Stimulated activated naive CD8-positive, alpha-beta T cell treated with anti-CD3 and anti-CD28 coated beads, Interleukin-15, amount 100 ng/mL, for 72 hours (primary cell): ENCODE measurements at regions not wholly inside any gene's neighbourhood (a gene's known extent, or its start where the extent isn't known, plus 50 kb on each side); places are given as distances from the start of the nearest gene placed in this dataset.

Experiments used
- ATAC-seq: fragments of 150-1000 bp; cut with Tn5 transposase; 2 replicates; pipeline ENCODE4 v1.10.0; 2021; ENCODE audit warnings: mild to moderate bottlenecking, moderate library complexity
- DNase-seq, 2 donors: peaks; one replicate each; pipeline ENCODE4 v3.0.0; 2021 to 2022
- H3K27ac Mint-ChIP-seq, 2 donors: one replicate each; pipeline ENCODE4 v1.8.0; 2022; ENCODE audit warnings: mild to moderate bottlenecking in 2 of 2, mixed read lengths in 2 of 2, moderate library complexity in 2 of 2
- H3K27me3 Mint-ChIP-seq: one replicate; pipeline ENCODE4 v1.8.0; 2022; ENCODE audit warnings: mixed read lengths
- H3K4me1 Mint-ChIP-seq: one replicate; pipeline ENCODE4 v1.8.0; 2022; ENCODE audit warnings: mild to moderate bottlenecking, mixed read lengths
- H3K4me3 Mint-ChIP-seq, 2 donors: one replicate each; pipeline ENCODE4 v1.8.0; 2022; ENCODE audit warnings: mild to moderate bottlenecking in 2 of 2, mixed read lengths in 2 of 2, moderate library complexity in 1 of 2
- H3K9me3 Mint-ChIP-seq, 2 donors: one replicate each; pipeline ENCODE4 v1.8.0; 2022; ENCODE audit warnings: mixed read lengths in 2 of 2

GRCh38 chr5:18119156-18119785 lies 485.0 kb downstream of the TAF11L14 start:
- DNase-seq (no peak), ATAC-seq (no peak)
- Mint-ChIP-seq H3K27me3 (no peaks in the 10 kb centered on the region), H3K4me3 (no peak overlapping the region), H3K9me3 (peaks cover 28 to 58% of the 10 kb centered on the region in 2 donors), H3K4me1 (no peaks in the 10 kb centered on the region), H3K27ac (no peak overlapping the region)

- Mint-ChIP-seq H3K27me3 (no peaks in the 10 kb centered on the region), H3K27ac (no peak overlapping the region), H3K4me1 (no peaks in the 10 kb centered on the region), H3K4me3 (no peak overlapping the region), H3K9me3 (peaks cover 5 to 7% of the 10 kb centered on the region in 2 donors)
- DNase-seq (no peak), ATAC-seq (no peak)
These were observed 507.0 kb downstream of the TAF11L14 start for GRCh38 chr5:18141222-18141621.

- no peaks in the 10 kb centered on the region for H3K4me1 Mint-ChIP-seq
- DNase-seq (no peak), ATAC-seq (no peak)
- peaks cover 5 to 9% of the 10 kb centered on the region in 2 donors for H3K9me3 Mint-ChIP-seq
- no peak overlapping the region for H3K27ac Mint-ChIP-seq
- H3K27me3 Mint-ChIP-seq = no peaks in the 10 kb centered on the region
- H3K4me3 Mint-ChIP-seq = no peak overlapping the region
These were observed 508.6 kb downstream of the TAF11L14 start for GRCh38 chr5:18142831-18143230.

GRCh38 chr5:18152671-18153070 lies 518.4 kb downstream of the TAF11L14 start:
- Mint-ChIP-seq H3K9me3 (peaks cover 4 to 5% of the 10 kb centered on the region in 2 donors), H3K4me1 (no peaks in the 10 kb centered on the region), H3K27me3 (no peaks in the 10 kb centered on the region), H3K27ac (no peak overlapping the region), H3K4me3 (no peak overlapping the region)
- DNase-seq = no peak
- no peak for ATAC-seq

- H3K27me3 Mint-ChIP-seq = no peaks in the 10 kb centered on the region
- ATAC-seq (no peak), DNase-seq (no peak)
- no peak overlapping the region for H3K4me3 Mint-ChIP-seq
- peaks cover 10 to 15% of the 10 kb centered on the region in 2 donors for H3K9me3 Mint-ChIP-seq
- H3K27ac Mint-ChIP-seq = no peak overlapping the region
- H3K4me1 Mint-ChIP-seq = no peaks in the 10 kb centered on the region
These were observed 523.9 kb downstream of the TAF11L14 start for GRCh38 chr5:18158166-18158565.

- H3K4me1 Mint-ChIP-seq = no peaks in the 10 kb centered on the region
- DNase-seq (no peak), ATAC-seq (no peak)
These were observed 525.1 kb downstream of the TAF11L14 start for GRCh38 chr5:18159331-18159730.

GRCh38 chr5:18171684-18172083 lies 537.4 kb downstream of the TAF11L14 start:
- no peak overlapping the region for H3K4me3 Mint-ChIP-seq

More at GRCh38 chr5:18159331-18159730, 525.1 kb downstream of the TAF11L14 start:
- no peak overlapping the region for H3K4me3 Mint-ChIP-seq
- peaks cover 10 to 20% of the 10 kb centered on the region in 2 donors for H3K9me3 Mint-ChIP-seq
- no peak overlapping the region for H3K27ac Mint-ChIP-seq
- no peaks in the 10 kb centered on the region for H3K27me3 Mint-ChIP-seq

GRCh38 chr5:18179579-18179978 lies 545.3 kb downstream of the TAF11L14 start:
- no peak for DNase-seq
- H3K27me3 Mint-ChIP-seq = no peaks in the 10 kb centered on the region
- H3K4me1 Mint-ChIP-seq = no peaks in the 10 kb centered on the region
- no peak overlapping the region for H3K27ac Mint-ChIP-seq
- no peak for ATAC-seq
- no peak overlapping the region for H3K4me3 Mint-ChIP-seq
- peaks cover 10 to 12% of the 10 kb centered on the region in 2 donors for H3K9me3 Mint-ChIP-seq

More at GRCh38 chr5:18171684-18172083, 537.4 kb downstream of the TAF11L14 start:
- H3K4me1 Mint-ChIP-seq = no peaks in the 10 kb centered on the region
- peaks cover 15 to 23% of the 10 kb centered on the region in 2 donors for H3K9me3 Mint-ChIP-seq
- H3K27ac Mint-ChIP-seq = no peak overlapping the region
- DNase-seq = no peak
- no peak for ATAC-seq
- no peaks in the 10 kb centered on the region for H3K27me3 Mint-ChIP-seq

GRCh38 chr5:18181575-18181974 lies 547.3 kb downstream of the TAF11L14 start:
- DNase-seq = no peak
- Mint-ChIP-seq H3K9me3 (peaks cover 10 to 15% of the 10 kb centered on the region in 2 donors), H3K27ac (no peak overlapping the region), H3K4me3 (no peak overlapping the region), H3K4me1 (no peaks in the 10 kb centered on the region), H3K27me3 (no peaks in the 10 kb centered on the region)
- ATAC-seq = no peak

- H3K27me3 Mint-ChIP-seq = no peaks in the 10 kb centered on the region
- peaks cover 12 to 13% of the 10 kb centered on the region in 2 donors for H3K9me3 Mint-ChIP-seq
- ATAC-seq = no peak
These were observed 561.6 kb downstream of the TAF11L14 start for GRCh38 chr5:18195910-18196309.

GRCh38 chr5:18197734-18198133 lies 563.5 kb downstream of the TAF11L14 start:
- no peaks in the 10 kb centered on the region for H3K27me3 Mint-ChIP-seq
- ATAC-seq = no peak
- peaks cover 13 to 18% of the 10 kb centered on the region in 2 donors for H3K9me3 Mint-ChIP-seq
- no peak overlapping the region for H3K4me3 Mint-ChIP-seq
- no peak for DNase-seq
- no peak overlapping the region for H3K27ac Mint-ChIP-seq
- H3K4me1 Mint-ChIP-seq = no peaks in the 10 kb centered on the region

More at GRCh38 chr5:18195910-18196309, 561.6 kb downstream of the TAF11L14 start:
- Mint-ChIP-seq H3K4me3 (no peak overlapping the region), H3K27ac (no peak overlapping the region), H3K4me1 (no peaks in the 10 kb centered on the region)
- DNase-seq = no peak

GRCh38 chr5:18202164-18202563 lies 567.9 kb downstream of the TAF11L14 start:
- no peak for ATAC-seq
- Mint-ChIP-seq H3K4me3 (no peak overlapping the region), H3K4me1 (no peaks in the 10 kb centered on the region), H3K27ac (no peak overlapping the region), H3K27me3 (no peaks in the 10 kb centered on the region), H3K9me3 (peaks cover 8 to 14% of the 10 kb centered on the region in 2 donors)
- DNase-seq = no peak

GRCh38 chr5:18203296-18203695 lies 569.0 kb downstream of the TAF11L14 start:
- ATAC-seq = no peak
- Mint-ChIP-seq H3K4me1 (no peaks in the 10 kb centered on the region), H3K27ac (no peak overlapping the region), H3K27me3 (no peaks in the 10 kb centered on the region), H3K9me3 (peaks cover 8 to 11% of the 10 kb centered on the region in 2 donors), H3K4me3 (no peak overlapping the region)
- DNase-seq = no peak

- DNase-seq (no peak), ATAC-seq (no peak)
- Mint-ChIP-seq H3K4me1 (no peaks in the 10 kb centered on the region), H3K27ac (no peak overlapping the region), H3K4me3 (no peak overlapping the region), H3K27me3 (no peaks in the 10 kb centered on the region), H3K9me3 (peaks cover 9% of the 10 kb centered on the region in 2 donors)
These were observed 579.4 kb downstream of the TAF11L14 start for GRCh38 chr5:18213666-18214065.

GRCh38 chr5:18216016-18216415 lies 581.8 kb downstream of the TAF11L14 start:
- Mint-ChIP-seq H3K4me3 (no peak overlapping the region), H3K27ac (no peak overlapping the region), H3K27me3 (no peaks in the 10 kb centered on the region), H3K4me1 (no peaks in the 10 kb centered on the region), H3K9me3 (peaks cover 15 to 18% of the 10 kb centered on the region in 2 donors)
- ATAC-seq (no peak), DNase-seq (no peak)

GRCh38 chr5:18216729-18217128 lies 582.5 kb downstream of the TAF11L14 start:
- no peaks in the 10 kb centered on the region for H3K4me1 Mint-ChIP-seq
- H3K9me3 Mint-ChIP-seq = peaks cover 15 to 20% of the 10 kb centered on the region in 2 donors
- DNase-seq (no peak), ATAC-seq (no peak)
- no peak overlapping the region for H3K4me3 Mint-ChIP-seq
- no peaks in the 10 kb centered on the region for H3K27me3 Mint-ChIP-seq
- H3K27ac Mint-ChIP-seq = no peak overlapping the region

- no peak overlapping the region for H3K4me3 Mint-ChIP-seq
- peaks cover 15 to 38% of the 10 kb centered on the region in 2 donors for H3K9me3 Mint-ChIP-seq
- DNase-seq = no peak
- H3K4me1 Mint-ChIP-seq = no peaks in the 10 kb centered on the region
- H3K27me3 Mint-ChIP-seq = no peaks in the 10 kb centered on the region
- ATAC-seq = no peak
- H3K27ac Mint-ChIP-seq = no peak overlapping the region
These were observed 585.0 kb downstream of the TAF11L14 start for GRCh38 chr5:18219241-18219640.
